ENCODE measurements at regions not wholly inside any gene's neighbourhood (a gene's known extent, or its start where the extent isn't known, plus 50 kb on each side); places are given as distances from the start of the nearest gene placed in this dataset.
A peak's percentile ranks its signal among the peaks of the same experiment; 100 is the strongest.

GRCh38 chr5:158086856-158087255 is 227.9 kb upstream of the CLINT1 start:
- DNase-seq, result no peak

GRCh38 chr5:158084292-158084691 is 225.3 kb upstream of the CLINT1 start:
- no peak for DNase-seq

- DNase-seq, result no peak
Observed at GRCh38 chr5:158082696-158083287, 223.8 kb upstream of the CLINT1 start.

- no peak for DNase-seq
Observed at GRCh38 chr5:158080112-158080511, 221.2 kb upstream of the CLINT1 start.

- no peak for DNase-seq
Observed at GRCh38 chr5:158079097-158079496, 220.2 kb upstream of the CLINT1 start.

GRCh38 chr5:158074992-158075769 is 216.2 kb upstream of the CLINT1 start:
- DNase-seq, result peak; percentile 42

- no peak for DNase-seq
Observed at GRCh38 chr5:158074597-158074991, 215.6 kb upstream of the CLINT1 start.

GRCh38 chr5:158070859-158071258 is 211.9 kb upstream of the CLINT1 start:
- DNase-seq, result no peak

GRCh38 chr5:158069838-158070237 is 210.9 kb upstream of the CLINT1 start:
- DNase-seq, result no peak

- DNase-seq, result no peak
Observed at GRCh38 chr5:158068964-158069363, 210.0 kb upstream of the CLINT1 start.

GRCh38 chr5:158066076-158066475 is 207.1 kb upstream of the CLINT1 start:
- DNase-seq, result no peak

- DNase-seq, result no peak
Observed at GRCh38 chr5:158064334-158065123, 205.6 kb upstream of the CLINT1 start.

- DNase-seq, result no peak
Observed at GRCh38 chr5:158063052-158063451, 204.1 kb upstream of the CLINT1 start.

- DNase-seq, result no peak
Observed at GRCh38 chr5:158061451-158061850, 202.5 kb upstream of the CLINT1 start.

- DNase-seq, result no peak
Observed at GRCh38 chr5:158060212-158060611, 201.3 kb upstream of the CLINT1 start.

- no peak for DNase-seq
Observed at GRCh38 chr5:158058208-158059120, 199.5 kb upstream of the CLINT1 start.

GRCh38 chr5:158056130-158056825 is 197.3 kb upstream of the CLINT1 start:
- DNase-seq, result no peak

GRCh38 chr5:158055111-158055501 is 196.2 kb upstream of the CLINT1 start:
- DNase-seq, result no peak

- no peak for DNase-seq
Observed at GRCh38 chr5:158054223-158055110, 195.5 kb upstream of the CLINT1 start.

GRCh38 chr5:158051036-158051435 is 192.1 kb upstream of the CLINT1 start:
- DNase-seq, result no peak

- no peak for DNase-seq
Observed at GRCh38 chr5:158050421-158050820, 191.5 kb upstream of the CLINT1 start.

All from stimulated activated CD4-positive, alpha-beta T cell treated with anti-CD3 and anti-CD28 coated beads, Interleukin-4, amount 100 ng/mL, for 24 hours (primary cell).